ENCODE measurements at regions not wholly inside any gene's neighbourhood (a gene's known extent, or its start where the extent isn't known, plus 50 kb on each side); places are given as distances from the start of the nearest gene placed in this dataset.
"Not testable (repeated sequence)": the region's sequence is repeated elsewhere in the genome, so short reads cannot be mapped to it uniquely, and the experiment has no call there.

DNA sequence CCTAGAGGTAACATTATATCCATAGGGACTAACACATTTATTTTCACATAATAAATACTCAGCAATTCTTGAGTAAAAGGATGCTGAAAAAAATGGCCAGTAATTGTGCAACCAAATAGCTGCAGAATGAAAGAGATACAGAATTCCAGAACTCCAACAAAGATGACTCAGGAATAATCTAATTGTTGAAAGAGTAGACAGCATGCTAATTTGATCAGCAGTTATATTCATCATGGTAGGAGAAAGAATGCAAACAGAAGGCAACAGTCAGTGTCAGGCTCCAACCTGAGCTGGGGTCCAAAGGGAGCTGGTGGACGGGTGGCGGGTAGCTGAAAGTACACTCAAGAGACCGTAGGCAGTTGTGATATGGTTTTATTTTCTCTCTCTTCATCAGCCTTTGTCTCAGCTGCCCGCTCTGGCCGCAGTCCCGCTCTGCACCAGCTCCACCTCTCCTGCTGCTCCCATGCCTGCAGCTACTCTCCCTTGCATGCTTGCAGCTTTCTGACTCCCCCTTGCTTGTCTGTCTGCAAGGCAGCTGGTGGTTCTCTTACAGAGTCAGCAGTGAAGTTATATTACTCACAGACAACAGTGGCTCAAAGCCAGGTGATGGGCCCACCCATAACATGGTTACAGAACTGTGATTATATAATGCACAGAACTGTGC lies 1150.1 kb downstream of the STIM2 start:
- no peaks in the 10 kb centered on the region for H3K36me3 ChIP-seq (ENCODE audit: control insufficient read depth, insufficient read depth, low read length)
- no peaks in the 10 kb centered on the region for H3K27me3 ChIP-seq (ENCODE audit: control insufficient read depth, insufficient read depth, low read length)
- H3K4me3 ChIP-seq (ENCODE audit: low read depth, low read length), result no peak overlapping the region
- TF ChIP-seq, protein P1, sequence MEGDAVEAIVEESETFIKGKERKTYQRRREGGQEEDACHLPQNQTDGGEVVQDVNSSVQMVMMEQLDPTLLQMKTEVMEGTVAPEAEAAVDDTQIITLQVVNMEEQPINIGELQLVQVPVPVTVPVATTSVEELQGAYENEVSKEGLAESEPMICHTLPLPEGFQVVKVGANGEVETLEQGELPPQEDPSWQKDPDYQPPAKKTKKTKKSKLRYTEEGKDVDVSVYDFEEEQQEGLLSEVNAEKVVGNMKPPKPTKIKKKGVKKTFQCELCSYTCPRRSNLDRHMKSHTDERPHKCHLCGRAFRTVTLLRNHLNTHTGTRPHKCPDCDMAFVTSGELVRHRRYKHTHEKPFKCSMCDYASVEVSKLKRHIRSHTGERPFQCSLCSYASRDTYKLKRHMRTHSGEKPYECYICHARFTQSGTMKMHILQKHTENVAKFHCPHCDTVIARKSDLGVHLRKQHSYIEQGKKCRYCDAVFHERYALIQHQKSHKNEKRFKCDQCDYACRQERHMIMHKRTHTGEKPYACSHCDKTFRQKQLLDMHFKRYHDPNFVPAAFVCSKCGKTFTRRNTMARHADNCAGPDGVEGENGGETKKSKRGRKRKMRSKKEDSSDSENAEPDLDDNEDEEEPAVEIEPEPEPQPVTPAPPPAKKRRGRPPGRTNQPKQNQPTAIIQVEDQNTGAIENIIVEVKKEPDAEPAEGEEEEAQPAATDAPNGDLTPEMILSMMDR (IDR thresholded peaks at IDR 0.05; ENCODE audit: insufficient read depth, low read length, poor library complexity, severe bottlenecking), result no peak
- DNase-seq (ENCODE audit: low read depth), result no peak

DNA sequence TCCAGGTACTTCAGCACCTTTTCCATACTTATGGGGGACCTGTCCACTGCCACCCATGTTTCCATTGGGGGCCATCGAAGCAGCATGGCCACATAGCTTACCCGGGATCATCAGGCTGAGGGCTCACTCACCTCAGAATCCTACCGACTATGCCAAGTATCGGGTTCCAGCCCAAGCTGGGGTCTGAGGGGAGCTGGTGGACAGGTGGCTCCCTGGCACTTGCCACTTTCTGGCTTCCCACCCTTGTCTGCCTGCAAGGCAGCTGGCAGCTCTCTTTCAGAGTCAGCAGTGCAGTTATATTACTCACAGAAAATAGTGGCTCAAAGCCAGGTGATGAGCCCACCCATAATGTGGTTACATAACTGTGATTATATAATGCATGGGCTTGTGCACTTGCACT lies 1153.8 kb downstream of the STIM2 start:
- TF ChIP-seq, protein P1 (IDR thresholded peaks at IDR 0.05; ENCODE audit: insufficient read depth, low read length, poor library complexity, severe bottlenecking), result no peak
- Histone ChIP-seq H3K36me3 (ENCODE audit: control insufficient read depth, insufficient read depth, low read length) (no peaks in the 10 kb centered on the region), H3K27me3 (ENCODE audit: control insufficient read depth, insufficient read depth, low read length) (no peaks in the 10 kb centered on the region), H3K4me3 (ENCODE audit: low read depth, low read length) (no peak overlapping the region)
- no peak for DNase-seq (ENCODE audit: low read depth)

DNA sequence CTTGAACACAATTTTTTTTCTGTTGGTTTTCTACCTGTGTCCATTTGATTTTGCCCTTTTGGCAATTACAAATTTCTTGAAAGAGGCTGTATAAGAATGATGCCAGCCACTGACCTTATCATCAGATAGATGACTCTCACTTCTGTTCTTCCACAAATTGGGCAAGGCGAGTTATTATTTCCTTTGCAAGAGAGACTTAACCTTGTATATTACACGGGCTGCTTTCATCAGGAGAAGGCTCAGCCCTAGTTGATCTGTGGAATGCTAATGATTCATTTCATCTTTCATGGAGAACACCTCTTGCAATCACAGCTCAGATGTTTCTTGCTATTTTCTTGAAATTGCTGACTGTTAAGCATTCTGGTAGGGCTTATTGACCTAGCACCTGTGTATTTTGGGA lies 1155.4 kb downstream of the STIM2 start:
- no peak overlapping the region for H3K4me3 ChIP-seq (ENCODE audit: low read depth, low read length)
- TF ChIP-seq, protein P1 (IDR thresholded peaks at IDR 0.05; ENCODE audit: insufficient read depth, low read length, poor library complexity, severe bottlenecking), result no peak
- no peak for DNase-seq (ENCODE audit: low read depth)
- no peaks in the 10 kb centered on the region for H3K27me3 ChIP-seq (ENCODE audit: control insufficient read depth, insufficient read depth, low read length)
- H3K36me3 ChIP-seq (ENCODE audit: control insufficient read depth, insufficient read depth, low read length), result no peaks in the 10 kb centered on the region

DNA sequence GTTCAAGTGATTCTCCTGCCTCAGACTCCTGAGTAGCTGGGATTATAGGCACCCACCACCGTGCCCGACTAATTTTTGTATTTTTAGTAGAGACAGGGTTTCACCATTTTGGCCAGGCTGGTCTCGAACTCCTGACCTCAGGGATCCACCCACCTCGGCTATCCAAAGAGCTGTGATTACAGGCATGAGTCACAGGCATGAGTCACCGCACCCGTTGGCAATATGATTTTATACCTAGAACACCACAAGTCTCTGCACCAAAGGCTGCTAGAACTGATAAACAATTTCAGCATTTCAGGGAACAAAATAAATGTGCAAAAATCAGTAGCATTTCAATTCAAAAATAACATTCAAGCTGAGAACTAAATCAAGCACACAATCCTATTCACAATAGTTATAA lies 1177.6 kb downstream of the STIM2 start:
- not testable (repeated sequence) for DNase-seq (ENCODE audit: low read depth); H3K36me3 ChIP-seq (ENCODE audit: control insufficient read depth, insufficient read depth, low read length); H3K27me3 ChIP-seq (ENCODE audit: control insufficient read depth, insufficient read depth, low read length); H3K4me3 ChIP-seq (ENCODE audit: low read depth, low read length)

DNA sequence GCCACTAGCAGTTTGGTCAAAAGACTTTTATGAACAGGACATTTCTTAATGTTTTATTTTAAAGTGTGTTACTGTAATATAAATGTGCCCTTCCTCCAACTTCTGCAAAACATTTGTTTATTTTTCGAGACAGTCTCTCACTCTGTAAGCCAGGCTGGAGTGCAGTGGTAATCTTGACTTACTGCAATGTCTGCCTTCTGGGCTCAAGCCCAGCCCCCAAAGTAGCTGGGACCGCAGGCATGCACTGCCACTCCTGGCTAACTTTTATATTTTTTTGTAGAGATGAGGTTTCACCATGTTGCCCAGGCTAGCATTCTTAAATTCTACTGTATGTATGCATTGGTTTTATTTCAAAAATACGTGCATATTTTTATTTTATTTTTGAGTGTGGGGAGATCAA lies 1201.9 kb downstream of the STIM2 start:
- no peaks in the 10 kb centered on the region for H3K27me3 ChIP-seq (ENCODE audit: control insufficient read depth, insufficient read depth, low read length)
- no peaks in the 10 kb centered on the region for H3K36me3 ChIP-seq (ENCODE audit: control insufficient read depth, insufficient read depth, low read length)
- H3K4me3 ChIP-seq (ENCODE audit: low read depth, low read length), result no peak overlapping the region
- no peak for DNase-seq (ENCODE audit: low read depth)
- TF ChIP-seq, protein P1 (IDR thresholded peaks at IDR 0.05; ENCODE audit: insufficient read depth, low read length, poor library complexity, severe bottlenecking), result no peak

DNA sequence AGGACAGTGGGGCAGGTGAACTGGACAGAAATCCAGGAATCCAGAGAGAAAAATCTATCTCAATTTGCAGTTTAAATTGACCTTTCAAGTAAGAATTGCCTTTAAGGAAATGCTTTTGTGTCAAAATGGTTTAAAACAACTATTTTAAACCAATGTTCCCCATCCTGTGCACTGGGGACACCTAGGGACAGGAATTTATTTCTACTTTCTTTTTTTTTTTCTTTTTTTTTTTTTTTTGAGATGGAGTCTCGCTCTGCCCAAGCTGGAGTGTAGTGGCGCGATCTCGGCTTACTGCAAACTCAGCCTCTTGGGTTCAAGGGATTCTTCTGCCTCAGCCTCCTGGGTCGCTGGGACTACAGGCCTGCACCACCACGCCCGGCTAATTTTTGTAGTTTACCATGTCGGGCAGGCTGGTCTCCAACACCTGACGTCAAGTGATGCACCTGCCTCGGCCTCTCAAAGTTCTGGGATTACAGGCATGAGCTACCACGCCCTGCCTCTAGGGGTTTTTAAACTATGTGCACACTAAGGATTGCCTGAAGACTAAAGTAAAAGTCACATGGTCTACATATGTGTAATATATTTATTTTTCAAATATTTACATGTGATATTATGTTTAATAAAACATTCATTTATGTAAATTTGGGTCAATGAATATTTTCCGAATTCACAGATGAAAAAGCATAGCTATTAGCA lies 1213.4 kb downstream of the STIM2 start:
- TF ChIP-seq, protein P1 (IDR thresholded peaks at IDR 0.05; ENCODE audit: insufficient read depth, low read length, poor library complexity, severe bottlenecking), result no peak
- H3K4me3 ChIP-seq (ENCODE audit: low read depth, low read length), result no peak overlapping the region

More for the DNA sequence above, 1213.4 kb downstream of the STIM2 start:
- H3K27me3 ChIP-seq (ENCODE audit: control insufficient read depth, insufficient read depth, low read length), result no peaks in the 10 kb centered on the region
- DNase-seq (ENCODE audit: low read depth), result no peak
- no peaks in the 10 kb centered on the region for H3K36me3 ChIP-seq (ENCODE audit: control insufficient read depth, insufficient read depth, low read length)
